Loucy (cell line): ENCODE measurements at regions not wholly inside any gene's neighbourhood (a gene's known extent, or its start where the extent isn't known, plus 50 kb on each side); places are given as distances from the start of the nearest gene placed in this dataset.

ENCODE experiments used
- H2AFZ ChIP-seq: fragments of 200-600 bp; sonication (generic); 2 replicates; pipeline ENCODE4 v1.6.0; 2016; ENCODE audit warnings: antibody characterized with exemption, mild to moderate bottlenecking, low read length, moderate library complexity
- H3F3A ChIP-seq: fragments of 200-600 bp; 2 replicates; pipeline ENCODE4 v1.6.0; 2016; ENCODE audit warnings: antibody characterized with exemption, low read depth, mild to moderate bottlenecking
- H3K27me3 ChIP-seq: fragments of 200-600 bp; sonication (generic); 2 replicates; pipeline ENCODE4 v1.6.1; 2014; ENCODE audit warnings: low read length, mild to moderate bottlenecking; ENCODE audit not compliant: insufficient read depth, poor library complexity, severe bottlenecking
- H3K36me3 ChIP-seq: fragments of 200-600 bp; sonication (generic); 2 replicates; pipeline ENCODE4 v1.6.1; 2016; ENCODE audit warnings: low read length; ENCODE audit not compliant: insufficient read depth
- H3K4me1 ChIP-seq: fragments of 200-600 bp; sonication (generic); 2 replicates; pipeline ENCODE4 v1.5.1; 2014; ENCODE audit warnings: low read length, mild to moderate bottlenecking; ENCODE audit not compliant: insufficient read depth, poor library complexity, severe bottlenecking
- H3K4me2 ChIP-seq: fragments of 200-600 bp; sonication (generic); 2 replicates; pipeline ENCODE4 v1.6.0; 2014; ENCODE audit warnings: antibody characterized with exemption, low read length, low read depth, mild to moderate bottlenecking; ENCODE audit not compliant: poor library complexity, severe bottlenecking
- H3K4me3 ChIP-seq: fragments of 200-600 bp; sonication (generic); 2 replicates; pipeline ENCODE4 v1.5.1; 2014; ENCODE audit warnings: low read length, mild to moderate bottlenecking, mixed read lengths; ENCODE audit not compliant: poor library complexity, severe bottlenecking
- H3K79me2 ChIP-seq: fragments of 200-600 bp; sonication (generic); 2 replicates; pipeline ENCODE4 v1.6.1; 2014; ENCODE audit warnings: low read length; ENCODE audit not compliant: insufficient read depth
- H3K9ac ChIP-seq: fragments of 200-600 bp; sonication (generic); 2 replicates; pipeline ENCODE4 v1.6.0; 2014; ENCODE audit warnings: mild to moderate bottlenecking, low read depth, low read length, moderate library complexity; ENCODE audit not compliant: poor library complexity, severe bottlenecking
- H3K9me2 ChIP-seq: fragments of 200-600 bp; sonication (generic); replicated peaks from 2 replicates; pipeline ENCODE4 v1.6.1; 2016; ENCODE audit warnings: low read depth, low read length, mixed read lengths
- H3K9me3 ChIP-seq: fragments of 200-600 bp; sonication (generic); 2 replicates; pipeline ENCODE4 v1.6.1; 2014; ENCODE audit warnings: mild to moderate bottlenecking, antibody characterized with exemption, low read length, low read depth; ENCODE audit not compliant: insufficient read depth
- H4K20me1 ChIP-seq: fragments of 200-600 bp; sonication (generic); 2 replicates; pipeline ENCODE4 v1.6.0; 2014; ENCODE audit warnings: antibody characterized with exemption, low read length, mild to moderate bottlenecking; ENCODE audit not compliant: insufficient read depth, poor library complexity, severe bottlenecking
- CTCF ChIP-seq: fragments of 200-600 bp; sonication (generic); conservative IDR thresholded peaks from 2 replicates; pipeline ENCODE4 v1.5.1; 2014; ENCODE audit warnings: mild to moderate bottlenecking, antibody characterized with exemption, low read length
- EZH2phosphoT487 ChIP-seq: fragments of 200-600 bp; IDR thresholded peaks from 2 replicates; pipeline ENCODE4 v1.6.1; 2018; ENCODE audit warnings: antibody characterized with exemption, mild to moderate bottlenecking, moderate library complexity, borderline replicate concordance

GRCh38 chr14:97846156-97846555 lies 1049.0 kb downstream of the VRK1 start:
- no peaks in the 10 kb centered on the region for H3K36me3 ChIP-seq
- no peaks in the 10 kb centered on the region for H3F3A ChIP-seq
- TF ChIP-seq EZH2phosphoT487 = no peak
- TF ChIP-seq CTCF = no peak
- no peaks in the 10 kb centered on the region for H3K4me1 ChIP-seq
- H3K4me2 ChIP-seq = no peak overlapping the region
- H2AFZ ChIP-seq = no peak overlapping the region
- no peak overlapping the region for H3K9ac ChIP-seq
- no peaks in the 10 kb centered on the region for H3K79me2 ChIP-seq
- no peaks in the 10 kb centered on the region for H3K27me3 ChIP-seq
- no peaks in the 10 kb centered on the region for H3K9me3 ChIP-seq
- H4K20me1 ChIP-seq = no peaks in the 10 kb centered on the region
- no peaks in the 10 kb centered on the region for H3K9me2 ChIP-seq
- H3K4me3 ChIP-seq = no peak overlapping the region

GRCh38 chr14:97848317-97848980 lies 1051.3 kb downstream of the VRK1 start:
- Histone ChIP-seq H3K27me3 (no peaks in the 10 kb centered on the region), H3K9me3 (no peaks in the 10 kb centered on the region), H3K79me2 (no peaks in the 10 kb centered on the region), H3K4me2 (no peak overlapping the region), H3K9ac (no peak overlapping the region), H2AFZ (no peak overlapping the region), H3K36me3 (no peaks in the 10 kb centered on the region), H3F3A (no peaks in the 10 kb centered on the region), H3K4me3 (no peak overlapping the region), H3K9me2 (no peaks in the 10 kb centered on the region), H3K4me1 (no peaks in the 10 kb centered on the region), H4K20me1 (no peaks in the 10 kb centered on the region)
- TF ChIP-seq EZH2phosphoT487 (no peak), CTCF (no peak)

GRCh38 chr14:97850466-97850865 lies 1053.3 kb downstream of the VRK1 start:
- H3K9me3 ChIP-seq = no peaks in the 10 kb centered on the region
- no peaks in the 10 kb centered on the region for H3K36me3 ChIP-seq
- no peaks in the 10 kb centered on the region for H3K79me2 ChIP-seq
- no peaks in the 10 kb centered on the region for H3K27me3 ChIP-seq
- H3K4me2 ChIP-seq = no peak overlapping the region
- H3K9ac ChIP-seq = no peak overlapping the region
- no peaks in the 10 kb centered on the region for H3F3A ChIP-seq
- no peak overlapping the region for H2AFZ ChIP-seq
- no peaks in the 10 kb centered on the region for H3K4me1 ChIP-seq
- TF ChIP-seq CTCF (no peak), EZH2phosphoT487 (no peak)
- H3K9me2 ChIP-seq = no peaks in the 10 kb centered on the region
- no peaks in the 10 kb centered on the region for H4K20me1 ChIP-seq
- no peak overlapping the region for H3K4me3 ChIP-seq
